HCT116 (cell line): ENCODE measurements at regions not wholly inside any gene's neighbourhood (a gene's known extent, or its start where the extent isn't known, plus 50 kb on each side); places are given as distances from the start of the nearest gene placed in this dataset.

Experiments used
- ATAC-seq: fragments of 200-7000 bp; cut with Tn5 transposase; 2 replicates; pipeline ENCODE4 v1.9.1; 2020; ENCODE audit warnings: mild to moderate bottlenecking, moderate library complexity
- BruUV-seq: library from RNA; stranded (reverse); fragments of 400-500 nt; replicated peaks from 2 replicates; lab custom pipeline; 2021; lab: Mats Ljungman, UMichigan
- CTCF ChIA-PET: fragments of 300-600 bp; sonication (Branson Sonifier 250); formaldehyde crosslinking; loops from one replicate; lab custom pipeline; 2021; ENCODE audit warnings: antibody characterized with exemption; lab: Charles Lee
- POLR2A ChIA-PET: fragments of 300-600, 350-600 bp; sonication (Branson Sonifier 250); formaldehyde crosslinking; loops from one replicate; lab custom pipeline; 2021; ENCODE audit warnings: antibody characterized with exemption; lab: Charles Lee
- RAD21 ChIA-PET, 2 experiments: fragments of 300-600 bp; sonication (Branson Sonifier 250); formaldehyde crosslinking; loops; one replicate each; lab custom pipeline; 2023; ENCODE audit warnings: low total read pairs in 2 of 2; ENCODE audit not compliant: uncharacterized antibody in 2 of 2, unreplicated experiment in 2 of 2, low non-redundant PET in 1 of 2; lab: Charles Lee
- DNase-seq: peaks from one replicate; pipeline ENCODE4 v3.0.0-alpha.2; 2010; ENCODE audit warnings: low read depth, low spot score
- H2AFZ ChIP-seq: fragments of 200-600 bp; shearing (Covaris generic), sonication (generic); 2 replicates; pipeline ENCODE4 v1.6.1; 2017; ENCODE audit warnings: low read depth, mixed run types, mixed read lengths, antibody characterized with exemption, low read length; ENCODE audit not compliant: poor library complexity, severe bottlenecking
- H3K27ac ChIP-seq: 2 replicates; pipeline ENCODE4 v1.5.1; 2012; ENCODE audit warnings: low read depth, low read length
- H3K27me3 ChIP-seq: fragments of 200-600 bp; sonication (generic); 2 replicates; pipeline ENCODE4 v1.6.1; 2016; ENCODE audit warnings: mixed run types, low read length, mixed read lengths; ENCODE audit not compliant: insufficient read depth
- H3K36me3 ChIP-seq, 2 experiments: fragments of 200-500 bp in 1 of 2; fragments of 200-600 bp in 1 of 2; sonication (Bioruptor generic) in 1 of 2; sonication (generic) in 1 of 2; 2 replicates each; pipeline versions ENCODE4 v1.5.1 to v1.6.1; 2014 to 2016; ENCODE audit warnings: low read length in 2 of 2, inconsistent platforms in 1 of 2, mixed read lengths in 1 of 2, mixed run types in 1 of 2; ENCODE audit not compliant: insufficient read depth in 2 of 2, control insufficient read depth in 1 of 2
- H3K4me1 ChIP-seq, 2 experiments: fragments of 200-600 bp in 1 of 2; sonication (generic) in 1 of 2; 2 replicates each; pipeline versions ENCODE4 v1.5.1 to v1.6.1; 2012 to 2017; ENCODE audit warnings: low read length in 2 of 2, inconsistent platforms in 1 of 2, mild to moderate bottlenecking in 1 of 2, mixed read lengths in 1 of 2, mixed run types in 1 of 2, moderate library complexity in 1 of 2; ENCODE audit not compliant: insufficient read depth in 2 of 2, control insufficient read depth in 1 of 2
- H3K4me2 ChIP-seq: fragments of 200-600 bp; sonication (generic); 2 replicates; pipeline ENCODE4 v1.6.1; 2017; ENCODE audit warnings: mixed run types, low read length, mixed read lengths
- H3K4me3 ChIP-seq, 2 experiments: fragments of 200-600 bp in 1 of 2; sonication (generic) in 1 of 2; replicated peaks in 1 of 2; 2 replicates each; pipeline ENCODE4 v1.5.1; 2011 to 2016; ENCODE audit warnings: low read length in 2 of 2, control low read depth in 1 of 2, low read depth in 1 of 2, mild to moderate bottlenecking in 1 of 2, mixed read lengths in 1 of 2, mixed run types in 1 of 2
- H3K79me2 ChIP-seq: fragments of 200-600 bp; sonication (generic); 2 replicates; pipeline ENCODE4 v1.6.1; 2017; ENCODE audit warnings: mild to moderate bottlenecking, mixed run types, low read length, moderate library complexity, mixed read lengths; ENCODE audit not compliant: insufficient read depth
- H3K9ac ChIP-seq: fragments of 200-600 bp; sonication (generic); 2 replicates; pipeline ENCODE4 v1.6.1; 2016; ENCODE audit warnings: low read length, mixed read lengths
- H3K9me2 ChIP-seq: fragments of 200-600 bp; sonication (generic), shearing (Covaris generic); 2 replicates; pipeline ENCODE4 v1.6.1; 2017; ENCODE audit warnings: mixed run types, mild to moderate bottlenecking, moderate library complexity; ENCODE audit not compliant: insufficient read depth
- H3K9me3 ChIP-seq, 2 experiments: fragments of 200-500 bp in 1 of 2; fragments of 200-600 bp in 1 of 2; sonication (Bioruptor generic) in 1 of 2; sonication (generic) in 1 of 2; 2 replicates each; pipeline ENCODE4 v1.6.1; 2014 to 2017; ENCODE audit warnings: low read length in 2 of 2, mixed read lengths in 2 of 2, inconsistent platforms in 1 of 2, low read depth in 1 of 2, mild to moderate bottlenecking in 1 of 2, mixed run types in 1 of 2, moderate library complexity in 1 of 2; ENCODE audit not compliant: control insufficient read depth in 1 of 2, insufficient read depth in 1 of 2
- H4K20me1 ChIP-seq: fragments of 200-600 bp; sonication (generic), shearing (Covaris generic); 2 replicates; pipeline ENCODE4 v1.6.1; 2017; ENCODE audit warnings: mixed run types, mild to moderate bottlenecking, moderate library complexity; ENCODE audit not compliant: insufficient read depth
- ATF3 ChIP-seq: IDR thresholded peaks from 2 replicates; pipeline ENCODE4 v1.6.1; 2012
- CBX3 ChIP-seq: IDR thresholded peaks from 2 replicates; pipeline ENCODE4 v1.6.1; 2012; ENCODE audit warnings: low read depth
- ELF1 ChIP-seq: IDR thresholded peaks from 2 replicates; pipeline ENCODE4 v1.6.1; 2012; ENCODE audit warnings: low read depth, borderline replicate concordance
- EZH2 ChIP-seq: fragments of 200-600 bp; sonication (generic); IDR thresholded peaks from 2 replicates; pipeline ENCODE4 v1.6.1; 2017; ENCODE audit warnings: antibody characterized with exemption, mixed run types
- POLR2AphosphoS5 ChIP-seq: IDR thresholded peaks from 2 replicates; pipeline ENCODE4 v1.6.1; 2011; ENCODE audit warnings: mild to moderate bottlenecking, low read depth, low read length, moderate library complexity
- REST ChIP-seq: IDR thresholded peaks from 2 replicates; pipeline ENCODE4 v1.6.1; 2012; ENCODE audit warnings: low read depth
- SRF ChIP-seq: IDR thresholded peaks from 2 replicates; pipeline ENCODE4 v1.6.1; 2012; ENCODE audit warnings: low read depth
- TCF7L2 ChIP-seq: IDR thresholded peaks from 2 replicates; pipeline ENCODE4 v1.7.0; 2011; ENCODE audit warnings: borderline replicate concordance, inconsistent platforms; ENCODE audit not compliant: insufficient read depth, insufficient read length; ENCODE audit errors: extremely low read depth
- intact Hi-C: fragments of 100-400 bp; cut with micrococcal nuclease; formaldehyde crosslinking; loops from 2 replicates; pipeline ENCODE4 v1.10.0; 2022

- RAD21 ChIA-PET: no interaction called here
- no peak for TF ChIP-seq CBX3
- no peak for TF ChIP-seq EZH2
- TF ChIP-seq POLR2AphosphoS5: no peak
- TF ChIP-seq SRF: no peak
- no peak for TF ChIP-seq ATF3
- TF ChIP-seq REST: no peak
- TF ChIP-seq ELF1: no peak
- no peak for TF ChIP-seq TCF7L2
- BruUV-seq: no TSS peak
These were observed 568.2 kb downstream of the MAFB start for GRCh38 chr20:40120827-40121226.

More at GRCh38 chr20:40120827-40121226, 568.2 kb downstream of the MAFB start:
- POLR2A ChIA-PET: no interaction called here
- H3K9me3 ChIP-seq: no peaks in the 10 kb centered on the region
- no peak overlapping the region for H3K9ac ChIP-seq
- no peaks in the 10 kb centered on the region for H3K27me3 ChIP-seq
- H3K79me2 ChIP-seq: no peaks in the 10 kb centered on the region
- no peak overlapping the region for H3K4me3 ChIP-seq
- DNase-seq (no peak), ATAC-seq (no peak)
- no peak overlapping the region for H3K4me2 ChIP-seq
- H4K20me1 ChIP-seq: no peaks in the 10 kb centered on the region
- H3K9me2 ChIP-seq: no peaks in the 10 kb centered on the region
- no peak overlapping the region for H2AFZ ChIP-seq
- H3K27ac ChIP-seq: no peak overlapping the region
- CTCF ChIA-PET: no interaction called here
- intact Hi-C loops: no loop called here
- H3K36me3 ChIP-seq: no peaks in the 10 kb centered on the region
- H3K4me1 ChIP-seq: no peaks in the 10 kb centered on the region
